Neural crest cell (in vitro differentiated cells): ENCODE measurements at regions not wholly inside any gene's neighbourhood (a gene's known extent, or its start where the extent isn't known, plus 50 kb on each side); places are given as distances from the start of the nearest gene placed in this dataset.
"Not testable (repeated sequence)": the region's sequence is repeated elsewhere in the genome, so short reads cannot be mapped to it uniquely, and the experiment has no call there.

Experiments used
- DNase-seq: peaks from one replicate; pipeline ENCODE4 v3.0.0; 2021; ENCODE audit warnings: low read depth, mixed read lengths, low spot score
- H3K27ac Mint-ChIP-seq: one replicate; pipeline ENCODE4 v1.8.0; 2021; ENCODE audit warnings: mild to moderate bottlenecking, mixed read lengths; ENCODE audit not compliant: unreplicated experiment
- H3K27me3 Mint-ChIP-seq: 2 replicates; pipeline ENCODE4 v1.8.0; 2021; ENCODE audit warnings: low read depth, mild to moderate bottlenecking, mixed read lengths
- H3K36me3 Mint-ChIP-seq: 2 replicates; pipeline ENCODE4 v1.8.0; 2021; ENCODE audit warnings: low read depth, mild to moderate bottlenecking, mixed read lengths
- H3K4me1 Mint-ChIP-seq: 2 replicates; pipeline ENCODE4 v1.8.0; 2021; ENCODE audit warnings: mixed read lengths
- H3K4me3 Mint-ChIP-seq: one replicate; pipeline ENCODE4 v1.8.0; 2021; ENCODE audit warnings: mild to moderate bottlenecking, mixed read lengths
- H3K9me3 Mint-ChIP-seq: 2 replicates; pipeline ENCODE4 v1.8.0; 2021; ENCODE audit warnings: mixed read lengths
- TF ChIP-seq, protein P1 (sequence below): fragments of 200-600 bp; sonication (generic); conservative IDR thresholded peaks from 2 replicates; pipeline ENCODE4 v1.5.0; 2021; ENCODE audit warnings: antibody characterized with exemption, mild to moderate bottlenecking

- no peaks in the 10 kb centered on the region for H3K36me3 Mint-ChIP-seq
- DNase-seq = no peak
- no peaks in the 10 kb centered on the region for H3K27me3 Mint-ChIP-seq
- H3K27ac Mint-ChIP-seq = no peak overlapping the region
- H3K9me3 Mint-ChIP-seq = no peaks in the 10 kb centered on the region
- H3K4me3 Mint-ChIP-seq = no peak overlapping the region
- peaks cover 21% of the 10 kb centered on the region for H3K4me1 Mint-ChIP-seq
- TF ChIP-seq, protein P1, sequence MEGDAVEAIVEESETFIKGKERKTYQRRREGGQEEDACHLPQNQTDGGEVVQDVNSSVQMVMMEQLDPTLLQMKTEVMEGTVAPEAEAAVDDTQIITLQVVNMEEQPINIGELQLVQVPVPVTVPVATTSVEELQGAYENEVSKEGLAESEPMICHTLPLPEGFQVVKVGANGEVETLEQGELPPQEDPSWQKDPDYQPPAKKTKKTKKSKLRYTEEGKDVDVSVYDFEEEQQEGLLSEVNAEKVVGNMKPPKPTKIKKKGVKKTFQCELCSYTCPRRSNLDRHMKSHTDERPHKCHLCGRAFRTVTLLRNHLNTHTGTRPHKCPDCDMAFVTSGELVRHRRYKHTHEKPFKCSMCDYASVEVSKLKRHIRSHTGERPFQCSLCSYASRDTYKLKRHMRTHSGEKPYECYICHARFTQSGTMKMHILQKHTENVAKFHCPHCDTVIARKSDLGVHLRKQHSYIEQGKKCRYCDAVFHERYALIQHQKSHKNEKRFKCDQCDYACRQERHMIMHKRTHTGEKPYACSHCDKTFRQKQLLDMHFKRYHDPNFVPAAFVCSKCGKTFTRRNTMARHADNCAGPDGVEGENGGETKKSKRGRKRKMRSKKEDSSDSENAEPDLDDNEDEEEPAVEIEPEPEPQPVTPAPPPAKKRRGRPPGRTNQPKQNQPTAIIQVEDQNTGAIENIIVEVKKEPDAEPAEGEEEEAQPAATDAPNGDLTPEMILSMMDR = no peak
Observed at GRCh38 chr4:38330936-38331335, 333.1 kb upstream of the KLF3 start.

DNA sequence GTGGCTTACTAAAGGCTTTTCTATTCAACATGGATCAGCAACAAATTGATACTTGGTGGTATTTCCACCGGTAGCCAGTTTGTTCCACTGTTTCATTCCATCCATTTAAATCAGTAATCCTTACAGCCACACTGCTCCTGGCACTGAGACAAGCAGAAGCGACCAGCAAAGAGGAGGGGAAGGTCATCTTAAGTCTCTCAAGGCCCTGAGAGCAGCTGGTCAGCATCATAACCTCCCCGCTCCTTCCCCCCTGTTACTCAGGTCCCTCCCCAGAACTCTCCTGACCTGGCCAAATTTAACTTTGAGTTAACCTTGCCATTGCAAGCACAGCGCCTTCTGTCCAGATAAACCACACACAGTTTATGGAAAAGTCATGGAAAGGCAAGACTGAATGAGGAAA lies 331.3 kb upstream of the KLF3 start:
- TF ChIP-seq, protein P1 = no peak
- Mint-ChIP-seq H3K9me3 (peaks cover 3% of the 10 kb centered on the region), H3K36me3 (peaks cover 3% of the 10 kb centered on the region), H3K4me3 (no peak overlapping the region), H3K4me1 (peaks cover 20% of the 10 kb centered on the region), H3K27me3 (no peaks in the 10 kb centered on the region), H3K27ac (no peak overlapping the region)
- no peak for DNase-seq

DNA sequence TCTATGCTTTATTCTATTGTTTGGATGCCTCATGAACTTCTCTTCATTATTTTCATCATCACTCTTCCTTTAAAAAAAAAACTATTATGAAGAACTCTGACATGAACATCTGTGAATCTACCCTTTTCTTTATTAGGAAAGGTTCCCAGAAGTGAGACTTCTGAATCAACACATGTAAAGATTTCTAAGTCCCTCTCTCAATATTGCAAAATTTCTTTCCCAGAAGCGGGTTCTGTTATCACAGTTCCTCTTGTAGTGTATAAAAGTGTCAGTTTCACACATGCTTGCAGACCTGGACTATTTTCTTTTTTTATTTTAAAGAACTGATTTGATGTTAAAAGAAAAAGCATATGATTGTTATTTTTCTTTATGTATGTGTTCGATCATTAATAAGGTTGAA lies 330.8 kb upstream of the KLF3 start:
- no peak overlapping the region for H3K4me3 Mint-ChIP-seq
- H3K27ac Mint-ChIP-seq = no peak overlapping the region
- no peaks in the 10 kb centered on the region for H3K27me3 Mint-ChIP-seq
- DNase-seq = no peak
- H3K36me3 Mint-ChIP-seq = peaks cover 7% of the 10 kb centered on the region
- peaks cover 14% of the 10 kb centered on the region for H3K4me1 Mint-ChIP-seq
- H3K9me3 Mint-ChIP-seq = peaks cover 3% of the 10 kb centered on the region
- TF ChIP-seq, protein P1 = no peak

DNA sequence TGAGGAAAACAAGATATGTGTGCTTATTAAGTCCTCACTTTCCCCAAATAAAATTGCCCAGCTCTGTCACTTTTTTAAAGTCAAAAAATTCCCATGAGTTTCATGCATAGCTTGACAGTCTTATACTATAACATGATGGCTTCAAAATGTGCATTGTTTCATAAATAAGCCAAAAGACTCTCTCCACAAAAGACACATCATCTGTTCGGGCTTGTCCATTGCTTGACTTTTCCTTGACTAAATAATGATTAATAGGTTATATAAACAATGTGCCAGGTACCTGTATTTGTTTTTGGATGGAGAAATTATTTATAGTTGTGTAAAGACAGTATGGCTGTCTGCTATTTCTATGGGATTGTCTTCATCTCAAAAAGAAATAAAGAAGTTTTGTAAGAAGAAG lies 329.2 kb upstream of the KLF3 start:
- H3K4me1 Mint-ChIP-seq = no peaks in the 10 kb centered on the region
- no peak overlapping the region for H3K4me3 Mint-ChIP-seq
- H3K9me3 Mint-ChIP-seq = peaks cover 8% of the 10 kb centered on the region
- no peak overlapping the region for H3K27ac Mint-ChIP-seq
- no peaks in the 10 kb centered on the region for H3K27me3 Mint-ChIP-seq
- TF ChIP-seq, protein P1 = no peak
- H3K36me3 Mint-ChIP-seq = peaks cover 18% of the 10 kb centered on the region
- DNase-seq = no peak

DNA sequence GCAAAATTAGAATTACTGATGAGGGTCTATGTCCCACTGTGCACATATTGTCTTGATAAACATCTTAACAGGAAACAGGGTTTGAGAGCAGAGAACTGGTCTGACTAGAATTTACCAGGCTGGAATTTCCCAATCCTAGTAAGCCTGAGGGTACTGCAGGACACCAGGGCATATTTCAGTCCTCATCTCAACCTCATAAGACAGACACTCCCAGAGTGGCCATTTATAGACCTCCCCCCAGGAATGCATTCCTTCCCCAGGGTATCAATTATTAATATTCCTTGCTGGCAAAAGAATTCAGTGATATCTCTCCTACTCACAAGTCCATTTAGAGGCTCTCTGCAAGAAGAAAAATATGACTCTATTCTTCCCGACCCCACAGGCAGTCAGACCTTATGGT lies 325.1 kb upstream of the KLF3 start:
- not testable (repeated sequence) for H3K4me1 Mint-ChIP-seq, H3K9me3 Mint-ChIP-seq
- H3K36me3 Mint-ChIP-seq = peaks cover 18% of the 10 kb centered on the region

GRCh38 chr4:38343608-38344007 lies 320.4 kb upstream of the KLF3 start:
- Mint-ChIP-seq H3K27me3 (no peaks in the 10 kb centered on the region), H3K36me3 (peaks cover 16% of the 10 kb centered on the region), H3K27ac (no peak overlapping the region), H3K4me1 (peaks cover 8% of the 10 kb centered on the region), H3K4me3 (no peak overlapping the region), H3K9me3 (peaks cover 18% of the 10 kb centered on the region)
- DNase-seq = no peak
- TF ChIP-seq, protein P1 = no peak

More for the DNA sequence above, 325.1 kb upstream of the KLF3 start:
- not testable (repeated sequence) for DNase-seq, H3K27me3 Mint-ChIP-seq, H3K27ac Mint-ChIP-seq, H3K4me3 Mint-ChIP-seq
